Activated CD4-positive, alpha-beta T cell treated with anti-CD3 and anti-CD28 coated beads, Interleukin-2, amount 50 U/mL, for 4 hours (primary cell): ENCODE measurements at regions not wholly inside any gene's neighbourhood (a gene's known extent, or its start where the extent isn't known, plus 50 kb on each side); places are given as distances from the start of the nearest gene placed in this dataset.
"Not testable (repeated sequence)": the region's sequence is repeated elsewhere in the genome, so short reads cannot be mapped to it uniquely, and the experiment has no call there.

ENCODE experiments used
- DNase-seq, 2 experiments: peaks; one replicate each; pipeline ENCODE4 v3.0.0-alpha.2; 2020

DNA sequence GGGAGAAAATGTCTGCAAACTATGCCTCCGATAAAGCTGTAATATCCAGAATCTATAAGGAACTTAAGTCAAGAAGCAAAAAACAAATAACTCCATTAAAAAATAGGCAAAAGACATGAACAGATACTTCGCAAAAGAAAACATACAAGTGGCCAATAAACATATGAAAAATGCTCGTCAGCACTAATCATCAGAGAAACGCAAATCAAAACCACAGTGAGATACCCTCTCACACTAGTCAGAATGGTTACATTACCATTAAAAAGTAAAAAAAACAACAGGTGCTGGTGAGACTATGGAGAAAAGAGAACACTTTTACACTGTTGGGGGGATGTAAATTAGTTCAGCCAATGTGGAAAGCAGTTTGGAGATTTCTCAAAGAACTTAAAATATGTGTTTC is 498.5 kb upstream of the GRM7 start:
- no peak for DNase-seq

DNA sequence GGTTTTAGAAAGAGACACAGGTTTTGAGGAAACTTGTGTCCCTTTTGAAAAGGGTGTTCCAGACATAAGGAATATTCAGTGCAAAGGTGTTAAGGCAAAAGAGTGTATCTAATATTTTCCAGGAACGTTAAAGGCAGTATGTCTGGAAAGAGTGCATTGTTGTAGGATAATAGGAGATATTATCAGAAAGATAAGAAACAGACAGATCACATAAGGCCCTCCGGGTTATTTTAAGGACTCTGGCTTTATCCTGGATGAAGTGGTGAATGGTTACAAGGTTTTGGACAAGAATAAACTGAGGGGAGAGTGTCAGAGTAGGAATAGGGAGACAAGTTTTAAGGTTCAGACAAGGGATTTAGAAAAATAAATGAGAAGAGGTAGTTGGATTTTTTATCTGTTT is 493.7 kb upstream of the GRM7 start:
- no peak for DNase-seq

GRCh38 chr3:6392123-6392522 is 468.8 kb upstream of the GRM7 start:
- DNase-seq, result no peak

DNA sequence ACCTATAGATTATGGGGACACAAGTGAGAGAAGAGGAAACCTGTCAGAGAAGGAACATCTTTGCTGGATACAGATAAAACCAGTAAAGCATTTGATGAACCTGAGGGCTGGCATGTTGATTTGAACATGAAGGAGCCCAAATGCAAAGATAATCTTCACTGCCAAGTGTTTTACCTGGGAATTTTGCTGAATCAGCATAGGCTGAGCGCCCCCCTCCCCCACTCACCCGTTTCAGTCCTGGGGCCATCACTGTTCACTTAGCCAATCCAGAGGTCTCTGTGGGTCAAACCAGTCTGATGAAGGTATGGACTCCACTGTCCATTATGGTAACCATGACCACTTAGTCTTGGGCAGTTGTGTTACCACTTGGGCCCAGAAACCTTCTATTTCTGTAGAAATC is 466.0 kb upstream of the GRM7 start:
- no peak for DNase-seq

DNA sequence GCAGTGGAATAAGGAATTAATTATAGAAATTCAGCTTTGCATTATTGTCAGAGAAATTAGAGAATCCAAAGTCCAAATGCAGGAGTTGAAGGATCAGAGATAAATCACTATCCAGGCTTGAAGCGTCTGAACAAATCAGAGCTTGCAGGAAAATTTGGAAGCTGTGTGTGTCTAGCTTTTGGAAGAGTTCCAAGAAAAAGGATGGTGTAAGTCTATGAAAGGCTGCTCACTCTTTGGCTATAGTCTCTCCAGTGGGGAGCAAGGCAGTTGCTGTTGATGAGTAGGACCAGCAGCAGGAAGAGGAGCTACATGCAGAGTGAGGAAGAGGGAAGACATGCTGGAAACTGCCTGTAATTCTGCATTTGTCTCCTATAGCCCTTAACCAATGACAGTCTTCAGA is 464.3 kb upstream of the GRM7 start:
- no peak for DNase-seq

DNA sequence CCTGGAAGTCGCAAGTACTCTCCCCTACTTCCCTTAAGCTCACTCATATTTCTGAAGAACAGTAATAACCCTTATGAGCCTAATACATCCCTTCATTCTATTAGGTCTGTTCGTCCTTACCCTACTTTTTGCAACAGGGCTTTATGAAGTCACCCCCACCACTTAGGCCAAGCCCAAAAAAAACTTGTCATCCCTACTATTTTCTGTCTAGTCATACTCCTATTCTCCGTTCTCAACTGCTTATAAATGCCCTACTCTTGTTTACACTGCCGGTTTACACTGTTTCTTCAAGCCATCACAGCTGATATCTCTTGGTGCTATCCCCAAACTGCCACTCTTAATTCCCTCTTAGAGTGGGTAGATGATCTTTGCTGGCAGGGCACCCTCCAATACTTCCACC is 458.2 kb upstream of the GRM7 start:
- not testable (repeated sequence) for DNase-seq

GRCh38 chr3:6406923-6407322 is 454.0 kb upstream of the GRM7 start:
- not testable (repeated sequence) for DNase-seq

DNA sequence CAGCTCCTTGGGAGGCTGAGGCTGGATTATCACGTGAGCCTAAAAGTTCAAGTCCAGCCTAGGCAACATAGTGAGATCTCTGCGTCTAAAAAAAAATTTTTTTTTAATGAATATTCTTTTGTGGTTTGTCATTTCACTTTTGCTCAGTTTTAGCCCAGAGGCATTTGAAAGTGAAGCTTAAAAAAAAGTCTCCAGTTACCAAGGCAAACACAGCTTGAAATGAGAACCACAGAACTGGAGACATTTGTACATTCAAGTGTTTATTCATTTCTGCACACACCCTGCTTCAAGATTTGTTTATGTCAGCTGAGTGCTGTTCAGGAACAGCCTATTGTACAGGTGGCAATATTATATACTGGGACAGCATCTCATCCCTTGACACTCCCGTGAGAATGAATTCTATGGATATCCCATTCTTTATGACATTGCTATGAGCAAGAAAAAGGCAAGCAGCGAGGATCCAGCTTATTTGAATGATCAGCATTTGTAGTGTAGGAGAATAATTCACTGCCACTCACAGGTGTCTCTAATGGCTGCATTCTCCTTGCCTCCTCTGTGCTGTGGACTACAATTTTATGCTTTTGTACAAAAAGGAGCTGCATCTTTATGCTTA is 444.8 kb upstream of the GRM7 start:
- no peak for DNase-seq

GRCh38 chr3:6417174-6417573 is 443.7 kb upstream of the GRM7 start:
- no peak for DNase-seq

DNA sequence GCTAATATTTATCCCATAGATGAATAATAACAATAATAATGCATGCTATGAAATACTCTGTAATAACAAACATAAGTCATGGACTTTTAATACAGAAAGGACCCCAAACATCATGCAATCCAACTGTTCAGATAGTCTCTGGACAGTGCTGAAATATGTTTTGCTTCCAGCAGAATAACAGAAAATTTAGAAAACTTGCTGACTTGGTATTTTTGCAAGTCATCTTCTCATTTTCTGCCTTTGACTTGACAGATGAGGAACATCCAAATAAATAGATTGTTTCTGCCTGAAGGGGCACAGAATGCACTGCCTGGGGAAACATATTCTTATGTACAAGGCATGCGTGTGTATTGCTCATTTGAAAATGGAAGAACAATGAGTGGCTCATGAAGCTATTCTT is 442.4 kb upstream of the GRM7 start:
- DNase-seq, result no peak

- no peak for DNase-seq
Observed at GRCh38 chr3:6421666-6422445, 439.1 kb upstream of the GRM7 start.

DNA sequence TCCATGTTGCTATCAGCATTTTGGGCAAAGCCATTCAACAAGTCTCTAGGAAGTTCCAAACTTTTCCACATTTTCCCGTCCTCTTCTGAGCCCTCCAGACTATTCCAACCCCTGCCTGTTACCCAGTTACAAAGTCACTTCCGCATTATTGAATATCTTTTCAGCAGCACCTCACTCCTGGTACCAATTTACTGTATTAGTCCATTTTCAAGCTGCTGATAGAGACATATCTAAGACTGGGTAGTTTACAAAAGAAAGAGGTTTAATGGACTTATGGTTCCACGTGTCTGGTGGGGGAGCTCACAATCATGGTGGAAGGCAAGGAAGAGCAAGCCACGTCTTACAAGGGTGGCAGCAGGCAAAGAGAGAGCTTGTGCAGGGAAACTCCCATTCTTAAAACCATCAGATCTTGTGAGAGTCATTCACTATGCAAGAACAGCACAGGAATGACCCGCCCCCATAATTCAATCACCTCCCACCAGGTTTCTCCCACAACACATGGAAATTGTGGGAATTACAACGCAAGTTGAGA is 435.6 kb upstream of the GRM7 start:
- DNase-seq, result no peak

DNA sequence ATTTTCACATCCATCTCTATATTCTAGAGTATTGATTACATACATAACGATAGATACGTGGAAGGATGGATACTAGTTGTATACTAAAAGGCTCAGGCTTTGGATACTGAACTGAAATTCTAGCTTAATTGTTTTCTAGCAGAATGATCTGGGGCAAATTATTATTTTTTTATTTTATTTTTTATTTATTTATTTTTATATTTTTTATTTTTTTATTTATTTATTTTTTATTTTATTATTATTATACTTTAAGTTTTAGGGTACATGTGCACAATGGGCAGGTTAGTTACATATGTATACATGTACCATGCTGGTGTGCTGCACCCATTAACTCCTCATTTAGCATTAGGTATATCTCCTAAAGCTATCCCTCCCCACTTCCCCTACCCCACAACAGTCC is 432.6 kb upstream of the GRM7 start:
- DNase-seq, result not testable (repeated sequence)

DNA sequence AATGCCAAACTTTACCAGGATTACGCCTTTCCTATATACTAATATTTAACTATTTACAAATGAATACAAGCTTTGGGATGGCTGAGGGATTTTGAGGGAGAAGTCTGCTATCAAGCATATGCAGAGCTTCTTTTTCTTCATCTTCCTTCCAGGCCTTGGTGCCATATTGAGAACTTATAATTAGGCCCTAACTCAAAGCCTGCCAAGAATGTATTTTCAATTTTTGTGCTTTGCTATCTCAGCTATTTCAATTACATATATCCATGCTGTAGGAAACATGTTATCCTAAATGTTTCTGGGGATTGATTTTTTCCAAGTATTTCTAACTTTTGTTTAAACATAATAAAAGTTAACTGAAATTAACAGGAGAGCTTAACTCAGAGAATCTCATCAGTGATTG is 425.0 kb upstream of the GRM7 start:
- no peak for DNase-seq

DNA sequence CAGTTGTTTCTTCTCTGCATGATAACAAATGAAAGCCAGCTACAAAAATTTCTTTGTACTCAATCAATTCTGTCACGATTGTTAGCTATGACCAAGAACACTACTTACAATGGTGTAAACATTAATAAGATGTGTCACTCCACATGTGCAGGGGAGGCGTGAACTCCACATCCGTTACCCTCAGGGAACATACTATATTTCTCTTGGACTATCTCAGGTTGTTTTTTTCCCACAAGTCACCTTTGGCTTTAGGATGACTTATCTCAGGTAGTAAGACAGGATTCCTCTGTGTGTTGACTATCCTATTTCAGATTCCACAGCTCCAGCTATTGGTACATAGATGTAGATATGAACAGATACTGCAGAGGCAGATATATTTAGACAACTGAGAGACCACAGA is 423.3 kb upstream of the GRM7 start:
- DNase-seq, result no peak

DNA sequence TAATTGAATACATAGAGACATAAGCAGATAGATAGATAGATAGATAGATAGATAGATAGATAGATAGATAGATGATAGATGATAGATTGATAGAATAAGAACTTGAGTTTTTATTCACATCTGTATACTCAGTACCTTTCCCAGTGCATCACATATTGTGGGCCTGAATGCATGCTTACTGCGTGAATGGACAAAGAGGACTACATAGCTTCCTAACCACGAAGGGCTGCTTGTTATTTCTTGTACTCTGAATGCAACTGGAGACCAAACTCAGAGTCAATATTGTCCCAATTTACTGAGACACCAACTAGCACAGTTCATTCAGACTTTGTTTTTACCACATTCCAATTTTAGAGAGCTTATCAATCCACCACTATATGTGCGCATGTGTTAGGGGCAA is 422.9 kb upstream of the GRM7 start:
- DNase-seq, result no peak

DNA sequence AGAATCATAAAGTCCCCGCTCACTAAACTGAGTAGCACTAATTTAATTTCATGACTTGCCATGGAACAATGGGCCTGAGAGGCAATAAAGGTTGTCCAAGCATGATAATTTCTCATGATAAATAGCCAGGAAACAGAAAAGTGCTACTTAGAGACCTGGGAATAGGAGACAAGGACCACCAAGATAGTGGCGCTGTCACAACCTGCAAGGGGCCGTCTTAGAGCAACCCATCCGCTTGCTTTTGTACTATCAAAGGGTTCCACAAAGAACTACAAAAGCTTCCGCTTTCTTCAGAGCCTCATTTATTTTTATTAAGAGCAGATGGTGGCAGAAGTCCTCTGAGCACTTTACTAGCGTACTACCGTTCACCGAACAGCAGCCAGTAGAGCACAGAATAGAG is 421.7 kb upstream of the GRM7 start:
- no peak for DNase-seq

- DNase-seq, result no peak
Observed at GRCh38 chr3:6439824-6440223, 421.1 kb upstream of the GRM7 start.

GRCh38 chr3:6444888-6445658 is 415.8 kb upstream of the GRM7 start:
- DNase-seq, result no peak

DNA sequence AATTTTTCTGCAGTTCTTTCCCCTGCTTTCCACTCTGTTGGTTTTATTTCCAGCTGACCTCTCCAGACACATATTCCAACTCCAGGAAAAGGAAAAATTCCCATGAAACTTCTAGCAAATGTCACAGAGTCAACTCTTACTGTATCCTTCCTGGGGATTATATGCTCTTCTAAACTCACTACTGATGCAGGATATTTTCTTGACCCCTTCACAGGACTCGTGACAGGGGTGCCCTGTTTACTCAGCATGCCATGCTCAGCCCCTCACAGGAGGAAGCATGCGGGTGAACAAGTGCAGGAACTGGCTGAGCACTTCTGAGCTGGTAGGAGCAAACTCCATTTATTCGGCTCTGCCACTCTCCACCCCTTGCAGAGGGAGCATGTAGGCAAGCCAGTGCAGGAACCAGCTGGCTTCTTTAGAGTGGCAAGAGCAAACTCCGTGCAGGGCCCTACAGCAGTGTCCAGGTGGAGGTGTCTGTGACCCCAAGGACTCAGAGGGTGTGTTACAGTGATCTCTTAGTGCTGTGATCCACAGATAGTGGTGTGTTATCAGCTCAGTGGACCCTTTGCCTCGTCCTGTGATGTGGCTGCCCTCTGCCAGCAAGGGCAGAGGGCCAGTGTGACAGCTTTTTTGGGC is 413.6 kb upstream of the GRM7 start:
- DNase-seq, result no peak

GRCh38 chr3:6448011-6448410 is 412.9 kb upstream of the GRM7 start:
- no peak for DNase-seq

- no peak for DNase-seq
Observed at GRCh38 chr3:6449099-6449498, 411.8 kb upstream of the GRM7 start.

GRCh38 chr3:6452974-6453373 is 407.9 kb upstream of the GRM7 start:
- DNase-seq, result no peak
